GM12878 (cell line): ENCODE measurements at regions not wholly inside any gene's neighbourhood (a gene's known extent, or its start where the extent isn't known, plus 50 kb on each side); places are given as distances from the start of the nearest gene placed in this dataset.

Source experiments
- ATAC-seq: fragments of 200-7000 bp; cut with Tn5 transposase; 3 replicates; pipeline ENCODE4 v1.9.1; 2020; ENCODE audit warnings: mild to moderate bottlenecking, moderate library complexity
- BruUV-seq: library from RNA; stranded (reverse); fragments of 400-500 nt; replicated peaks from 2 replicates; lab custom pipeline; 2021; lab: Mats Ljungman, UMichigan
- CTCF ChIA-PET: fragments of 300-600 bp; sonication (Branson Sonifier 250); formaldehyde crosslinking; extraction: SDS; loops from one replicate; lab custom pipeline; 2021; ENCODE audit warnings: inconsistent platforms; lab: Yijun Ruan, JAX
- POLR2A ChIA-PET: fragments of 350-600 bp; formaldehyde crosslinking; extraction: SDS; loops from one replicate; lab custom pipeline; 2021; ENCODE audit warnings: inconsistent platforms; lab: Charles Lee
- RAD21 ChIA-PET: fragments of 300-600 bp; sonication (Branson Sonifier 250); formaldehyde crosslinking; loops from one replicate; lab custom pipeline; 2023; ENCODE audit warnings: antibody characterized with exemption; ENCODE audit not compliant: unreplicated experiment; lab: Charles Lee
- SMC1A ChIA-PET: fragments of 300-600 bp; sonication (Branson Sonifier 250); formaldehyde crosslinking; loops from one replicate; lab custom pipeline; 2023; ENCODE audit not compliant: unreplicated experiment, uncharacterized antibody; lab: Charles Lee
- DNase-seq: peaks from one replicate; pipeline ENCODE4 v3.0.0-alpha.2; 2011; ENCODE audit warnings: low read depth, low spot score
- FAIRE-seq: peaks from 3 replicates; lab custom pipeline; 2011; peaks lifted over from hg19 to GRCh38; lab: Jason Lieb, UNC
- H2AFZ ChIP-seq: 2 replicates; pipeline ENCODE4 v1.6.0; 2011; ENCODE audit warnings: low read depth, low read length, control low read depth; ENCODE audit not compliant: control insufficient read depth
- H3K27ac ChIP-seq: 2 replicates; pipeline ENCODE4 v1.5.1; 2011; ENCODE audit warnings: control low read depth; ENCODE audit not compliant: control insufficient read depth, insufficient read depth
- H3K27me3 ChIP-seq, 2 experiments: replicated peaks in 1 of 2; 2 replicates each; pipeline versions ENCODE4 v1.6.0 to v1.6.1; 2011; ENCODE audit warnings: low read length in 1 of 2; ENCODE audit not compliant: control insufficient read depth in 2 of 2, insufficient read depth in 2 of 2
- H3K36me3 ChIP-seq, 2 experiments: 2 replicates each; pipeline ENCODE4 v1.5.1; 2011; ENCODE audit warnings: low read length in 1 of 2; ENCODE audit not compliant: control insufficient read depth in 2 of 2, insufficient read depth in 2 of 2
- H3K4me1 ChIP-seq: 2 replicates; pipeline ENCODE4 v1.6.1; 2011; ENCODE audit warnings: mild to moderate bottlenecking, low read length, moderate library complexity, mixed read lengths; ENCODE audit not compliant: control insufficient read depth, insufficient read depth
- H3K4me2 ChIP-seq: 2 replicates; pipeline ENCODE4 v1.6.0; 2011; ENCODE audit warnings: control low read depth; ENCODE audit not compliant: control insufficient read depth, insufficient read depth
- H3K4me3 ChIP-seq: fragments of 200-600 bp; sonication (generic); 2 replicates; pipeline ENCODE4 v1.5.1; 2016
- H3K79me2 ChIP-seq: 2 replicates; pipeline ENCODE4 v1.6.0; 2011; ENCODE audit warnings: low read length; ENCODE audit not compliant: control insufficient read depth, insufficient read depth
- H3K9ac ChIP-seq: 2 replicates; pipeline ENCODE4 v1.8.0; 2011; ENCODE audit warnings: low read length, control low read depth, mixed read lengths; ENCODE audit not compliant: control insufficient read depth, insufficient read depth
- H3K9me3 ChIP-seq: replicated peaks from 3 replicates; pipeline ENCODE4 v1.5.1; 2011; ENCODE audit warnings: mild to moderate bottlenecking, low read length; ENCODE audit not compliant: control insufficient read depth, insufficient read depth
- H4K20me1 ChIP-seq: 2 replicates; pipeline ENCODE4 v1.6.0; 2011; ENCODE audit not compliant: control insufficient read depth, insufficient read depth
- CHD1 ChIP-seq: IDR thresholded peaks from 2 replicates; pipeline ENCODE4 v1.6.1; 2012; ENCODE audit warnings: low read depth, low read length, improper control_type of control experiment
- ETV6 ChIP-seq, 2 experiments: fragments of 450-650 bp in 1 of 2; IDR thresholded peaks in 1 of 2; conservative IDR thresholded peaks in 1 of 2; 2 replicates each; pipeline ENCODE4 v1.6.1; 2014; ENCODE audit warnings: antibody characterized with exemption in 1 of 2, borderline replicate concordance in 1 of 2, low read depth in 1 of 2, mild to moderate bottlenecking in 1 of 2, moderate library complexity in 1 of 2
- IKZF1 ChIP-seq: fragments of 450-650 bp; conservative IDR thresholded peaks from 2 replicates; pipeline ENCODE4 v1.6.1; 2017; ENCODE audit warnings: antibody characterized with exemption, mild to moderate bottlenecking
- NKRF ChIP-seq: fragments of 450-650 bp; conservative IDR thresholded peaks from 2 replicates; pipeline ENCODE4 v1.6.1; 2017; ENCODE audit warnings: mild to moderate bottlenecking, moderate library complexity
- NR2C2 ChIP-seq: IDR thresholded peaks from 2 replicates; pipeline ENCODE4 v1.6.1; 2011; ENCODE audit warnings: borderline replicate concordance, low read depth; ENCODE audit not compliant: control insufficient read depth, insufficient read length
- RBBP5 ChIP-seq: fragments of 200-600 bp; sonication (generic); conservative IDR thresholded peaks from 2 replicates; pipeline ENCODE4 v1.6.1; 2016
- SREBF1 ChIP-seq: IDR thresholded peaks from 2 replicates; pipeline ENCODE4 v1.6.1; 2012; ENCODE audit warnings: mild to moderate bottlenecking, low read length
- STAT1 ChIP-seq: fragments of 450-650 bp; conservative IDR thresholded peaks from 2 replicates; pipeline ENCODE4 v1.6.1; 2014; ENCODE audit warnings: antibody characterized with exemption, mild to moderate bottlenecking
- YY1 ChIP-seq: IDR thresholded peaks from 2 replicates; pipeline ENCODE4 v1.6.1; 2011; ENCODE audit warnings: low read depth, mild to moderate bottlenecking, low read length
- ZNF622 ChIP-seq: fragments of 450-650 bp; IDR thresholded peaks from 2 replicates; pipeline ENCODE4 v1.6.1; 2017; ENCODE audit warnings: mild to moderate bottlenecking, inconsistent platforms
- WGBS: methylation state at CpG from one replicate; pipeline ENCODE4 v1.1.6; 2016; ENCODE audit warnings: low lambda C conversion rate; ENCODE audit not compliant: insufficient replicate concordance, insufficient coverage; ENCODE audit errors: missing lambda C conversion rate; 5-methylcytosine and 5-hydroxymethylcytosine counted together
- in situ Hi-C: fragments of 300-500 bp; cut with MboI; formaldehyde crosslinking; loops from 9 replicates; pipeline ENCODE4 v1.14.3; 2018; ENCODE audit warnings: mixed read lengths
- intact Hi-C: fragments of 100-400 bp; cut with micrococcal nuclease; formaldehyde crosslinking; loops from one replicate; pipeline ENCODE4 v1.14.2; 2022; ENCODE audit not compliant: unreplicated experiment
- TF ChIP-seq, protein P1 (sequence below): fragments of 450-650 bp; IDR thresholded peaks from 2 replicates; pipeline ENCODE4 v1.6.1; 2017; ENCODE audit warnings: mild to moderate bottlenecking, low read depth, inconsistent platforms; ENCODE audit not compliant: poor library complexity, severe bottlenecking

DNA sequence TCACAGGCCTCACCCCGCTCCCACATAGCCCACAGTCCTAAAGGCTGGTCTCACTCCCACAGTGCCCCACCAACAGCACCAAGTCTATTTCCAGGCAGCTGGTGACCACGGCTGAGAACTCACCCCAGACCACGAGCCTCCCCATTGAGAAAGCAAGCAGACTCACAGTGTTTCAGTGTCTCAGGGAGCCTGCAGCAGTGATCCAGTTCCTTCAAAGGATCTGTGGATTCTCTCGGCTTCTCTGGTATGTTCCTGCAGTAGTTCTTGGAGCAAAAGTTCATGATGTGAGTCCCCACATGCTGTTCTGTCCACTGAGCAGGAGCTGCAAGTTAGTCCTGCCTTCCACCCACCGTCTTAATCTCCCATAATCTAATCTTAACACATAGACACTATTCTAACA, 185.3 kb upstream of the CDH6 start (continued):
- TF ChIP-seq RBBP5 = no peak
- no peak for TF ChIP-seq ETV6 (conservative IDR thresholded peaks at IDR 0.05 in 1 of 2, IDR thresholded peaks at IDR 0.05 in 1 of 2; ENCODE audit: borderline replicate concordance in 1 of 2, low read depth in 1 of 2)

DNA sequence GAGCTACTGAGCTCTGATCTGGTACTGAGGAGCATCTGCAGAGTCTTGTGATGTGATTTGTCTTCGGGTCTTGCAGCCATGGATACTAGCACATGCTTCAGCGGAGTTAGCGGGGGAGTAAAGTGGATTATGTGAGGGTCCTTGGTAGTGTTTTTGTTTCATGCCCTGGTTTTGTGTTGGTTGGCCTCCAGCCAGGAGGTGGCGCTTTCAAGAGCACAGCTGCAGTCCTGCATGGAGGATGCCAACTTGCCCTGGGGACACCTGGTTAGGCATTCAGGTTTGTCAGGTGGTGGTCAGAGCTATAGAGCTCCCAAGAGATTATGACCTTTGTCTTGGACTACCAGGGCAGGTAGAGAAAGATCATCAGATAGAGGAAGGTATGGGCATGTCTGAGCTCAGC, 185.8 kb upstream of the CDH6 start:
- no peak overlapping the region for H3K27ac ChIP-seq
- no peak overlapping the region for H3K4me2 ChIP-seq
- no peak for ATAC-seq
- in situ Hi-C loops (no loop called here), intact Hi-C loops (no loop called here)
- ChIA-PET RAD21 (no interaction called here), POLR2A (no interaction called here), CTCF (no interaction called here), SMC1A (interaction anchor here (1.0 to 1.5 kb wide), 2 partner anchors 16 to 263 kb away, joined by 3 read pairs; no protein-coding TSS in a partner anchor)
- no peaks in the 10 kb centered on the region for H3K79me2 ChIP-seq
- H2AFZ ChIP-seq = no peak overlapping the region
- no peak for DNase-seq
- 47% methylated on average over 4 of the region's 4 CpGs for WGBS
- H4K20me1 ChIP-seq = no peaks in the 10 kb centered on the region
- no peak for FAIRE-seq
- H3K4me1 ChIP-seq = no peaks in the 10 kb centered on the region
- H3K9ac ChIP-seq = no peak overlapping the region
- no peak overlapping the region for H3K4me3 ChIP-seq
- H3K9me3 ChIP-seq = no peaks in the 10 kb centered on the region
- BruUV-seq = no TSS peak
- TF ChIP-seq NR2C2 (no peak), ZNF622 (no peak), IKZF1 (no peak), STAT1 (no peak), YY1 (no peak), NKRF (no peak), SREBF1 (no peak), CHD1 (no peak)
- TF ChIP-seq, protein P1, sequence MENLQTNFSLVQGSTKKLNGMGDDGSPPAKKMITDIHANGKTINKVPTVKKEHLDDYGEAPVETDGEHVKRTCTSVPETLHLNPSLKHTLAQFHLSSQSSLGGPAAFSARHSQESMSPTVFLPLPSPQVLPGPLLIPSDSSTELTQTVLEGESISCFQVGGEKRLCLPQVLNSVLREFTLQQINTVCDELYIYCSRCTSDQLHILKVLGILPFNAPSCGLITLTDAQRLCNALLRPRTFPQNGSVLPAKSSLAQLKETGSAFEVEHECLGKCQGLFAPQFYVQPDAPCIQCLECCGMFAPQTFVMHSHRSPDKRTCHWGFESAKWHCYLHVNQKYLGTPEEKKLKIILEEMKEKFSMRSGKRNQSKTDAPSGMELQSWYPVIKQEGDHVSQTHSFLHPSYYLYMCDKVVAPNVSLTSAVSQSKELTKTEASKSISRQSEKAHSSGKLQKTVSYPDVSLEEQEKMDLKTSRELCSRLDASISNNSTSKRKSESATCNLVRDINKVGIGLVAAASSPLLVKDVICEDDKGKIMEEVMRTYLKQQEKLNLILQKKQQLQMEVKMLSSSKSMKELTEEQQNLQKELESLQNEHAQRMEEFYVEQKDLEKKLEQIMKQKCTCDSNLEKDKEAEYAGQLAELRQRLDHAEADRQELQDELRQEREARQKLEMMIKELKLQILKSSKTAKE = no peak
- no peaks in the 10 kb centered on the region for H3K36me3 ChIP-seq
- no peaks in the 10 kb centered on the region for H3K27me3 ChIP-seq
